K562 (cell line): ENCODE measurements at regions not wholly inside any gene's neighbourhood (a gene's known extent, or its start where the extent isn't known, plus 50 kb on each side); places are given as distances from the start of the nearest gene placed in this dataset.

Experiments
- ATAC-seq: fragments of 200-7000 bp; cut with Tn5 transposase; 3 replicates; pipeline ENCODE4 v1.9.1; 2020; ENCODE audit warnings: moderate library complexity
- BruUV-seq: library from RNA; stranded (reverse); fragments of 400-500 nt; replicated peaks from 2 replicates; lab custom pipeline; 2021; lab: Mats Ljungman, UMichigan
- CTCF ChIA-PET: fragments of 300-600 bp; formaldehyde crosslinking; extraction: SDS; loops from one replicate; lab custom pipeline; 2021; ENCODE audit warnings: low intra/inter-chr PET ratio; lab: Yijun Ruan, JAX
- POLR2A ChIA-PET: fragments of 300-600, 350-650 bp; sonication (Branson Sonifier 250); formaldehyde crosslinking; extraction: SDS; loops from one replicate; lab custom pipeline; 2021; ENCODE audit warnings: antibody characterized with exemption, inconsistent platforms; lab: Yijun Ruan, JAX
- DNase-seq, 4 experiments: peaks; one replicate each; pipeline versions ENCODE4 v3.0.0 to v3.0.0-alpha.2; 2011 to 2018; ENCODE audit warnings: low spot score in 3 of 4, mixed read lengths in 3 of 4; ENCODE audit errors: extremely low read depth in 1 of 4
- FAIRE-seq: peaks from 2 replicates; lab custom pipeline; 2011; peaks lifted over from hg19 to GRCh38; lab: Jason Lieb, UNC
- H2AFZ ChIP-seq: 2 replicates; pipeline ENCODE4 v1.6.0; 2011; ENCODE audit warnings: low read depth, low read length, control low read depth, inconsistent platforms
- H3K27ac ChIP-seq: fragments of 200-600 bp; 3 replicates; pipeline ENCODE4 v1.8.0; 2011; ENCODE audit warnings: low read depth, mild to moderate bottlenecking, control low read depth, inconsistent platforms, low read length, moderate library complexity, mixed read lengths; ENCODE audit errors: extremely low read depth
- H3K27me3 ChIP-seq, 2 experiments: fragments of 300-600 bp in 1 of 2; 2 replicates in 1 of 2; 3 replicates in 1 of 2; pipeline versions ENCODE4 v1.6.0 to v1.8.0; 2011; ENCODE audit warnings: inconsistent platforms in 2 of 2, low read length in 2 of 2, mild to moderate bottlenecking in 1 of 2, mixed read lengths in 1 of 2, moderate library complexity in 1 of 2; ENCODE audit not compliant: control insufficient read depth in 2 of 2, insufficient read depth in 2 of 2
- H3K36me3 ChIP-seq: fragments of 300-600 bp; 3 replicates; pipeline ENCODE4 v1.8.0; 2011; ENCODE audit warnings: mild to moderate bottlenecking, low read length, inconsistent platforms; ENCODE audit not compliant: control insufficient read depth, insufficient read depth
- H3K4me1 ChIP-seq, 2 experiments: fragments of 200-600 bp in 1 of 2; replicated peaks in 1 of 2; 2 replicates in 1 of 2; 3 replicates in 1 of 2; pipeline versions ENCODE4 v1.5.1 to v1.8.0; 2011; ENCODE audit warnings: inconsistent platforms in 2 of 2, low read length in 2 of 2, mild to moderate bottlenecking in 1 of 2, mixed read lengths in 1 of 2, moderate library complexity in 1 of 2; ENCODE audit not compliant: control insufficient read depth in 2 of 2, insufficient read depth in 2 of 2
- H3K4me2 ChIP-seq: 2 replicates; pipeline ENCODE4 v1.6.1; 2011; ENCODE audit warnings: low read length, control low read depth, inconsistent platforms, mixed read lengths; ENCODE audit not compliant: insufficient read depth
- H3K4me3 ChIP-seq: fragments of 200-600 bp; sonication (generic), shearing (Covaris generic); 2 replicates; pipeline ENCODE4 v1.5.1; 2016; ENCODE audit warnings: control low read depth, inconsistent platforms
- H3K79me2 ChIP-seq: fragments of 200-600 bp; 3 replicates; pipeline ENCODE4 v1.8.0; 2011; ENCODE audit warnings: low read length, inconsistent platforms; ENCODE audit not compliant: control insufficient read depth, insufficient read depth
- H3K9ac ChIP-seq, 2 experiments: 2 replicates each; pipeline versions ENCODE4 v1.6.0 to v1.6.1; 2011; ENCODE audit warnings: low read depth in 2 of 2, low read length in 2 of 2, control low read depth in 1 of 2, inconsistent platforms in 1 of 2, mild to moderate bottlenecking in 1 of 2, mixed read lengths in 1 of 2; ENCODE audit not compliant: insufficient read depth in 1 of 2
- H3K9me1 ChIP-seq: one replicate; pipeline ENCODE4 v1.6.0; 2011; ENCODE audit warnings: inconsistent platforms, mild to moderate bottlenecking, low read length, moderate library complexity; ENCODE audit not compliant: control insufficient read depth, insufficient read depth
- H3K9me3 ChIP-seq: replicated peaks from 2 replicates; pipeline ENCODE4 v1.5.1; 2011; ENCODE audit warnings: low read depth, low read length, inconsistent platforms; ENCODE audit not compliant: control insufficient read depth, insufficient read depth
- H4K20me1 ChIP-seq: replicated peaks from 2 replicates; pipeline ENCODE4 v1.6.1; 2011; ENCODE audit warnings: low read length, inconsistent platforms, mixed read lengths; ENCODE audit not compliant: control insufficient read depth, insufficient read depth
- E2F3 ChIP-seq: fragments of 250-450 bp; sonication (Bioruptor Pico); IDR thresholded peaks from 2 replicates; pipeline ENCODE4 v1.4.0; 2020; ENCODE audit warnings: mild to moderate bottlenecking
- FOSL1 ChIP-seq: fragments of 200-800 bp; sonication (Bioruptor generic); conservative IDR thresholded peaks from 2 replicates; pipeline ENCODE4 v1.6.1; 2016; ENCODE audit warnings: missing genetic modification characterization, missing compliant biosample characterization
- HDAC6 ChIP-seq: IDR thresholded peaks from 2 replicates; pipeline ENCODE4 v1.6.1; 2012; ENCODE audit warnings: low read depth, mild to moderate bottlenecking, control low read depth, inconsistent platforms, low read length, moderate library complexity
- TCF3 ChIP-seq: sonication (generic); formaldehyde crosslinking; IDR thresholded peaks from 2 replicates; pipeline ENCODE4 v1.4.0; 2020; ENCODE audit warnings: mild to moderate bottlenecking, missing genetic modification reagents
- WGBS: fragments of 100-300 bp; shearing (Covaris generic); methylation state at CpG from one replicate; pipeline ENCODE4 v1.1.6; 2016; ENCODE audit warnings: low coverage, mixed read lengths; ENCODE audit not compliant: insufficient coverage; ENCODE audit errors: missing lambda C conversion rate; 5-methylcytosine and 5-hydroxymethylcytosine counted together
- in situ Hi-C: fragments of 300-500 bp; cut with MboI; formaldehyde crosslinking; loops from 4 replicates; pipeline ENCODE4 v1.15.0; 2018; ENCODE audit warnings: inconsistent platforms, mixed read lengths
- intact Hi-C: fragments of 100-400 bp; cut with micrococcal nuclease; formaldehyde crosslinking; loops from 2 replicates; pipeline ENCODE4 v1.14.2; 2022
- TF ChIP-seq, protein P1 (sequence below): fragments of 250-450 bp; sonication (Bioruptor Pico); IDR thresholded peaks from 2 replicates; pipeline ENCODE4 v1.4.0; 2020; ENCODE audit warnings: mild to moderate bottlenecking, moderate library complexity
- TF ChIP-seq, protein P2 (sequence below): fragments of 250-450 bp; sonication (Bioruptor Pico); IDR thresholded peaks from 2 replicates; pipeline ENCODE4 v1.5.0; 2021

DNA sequence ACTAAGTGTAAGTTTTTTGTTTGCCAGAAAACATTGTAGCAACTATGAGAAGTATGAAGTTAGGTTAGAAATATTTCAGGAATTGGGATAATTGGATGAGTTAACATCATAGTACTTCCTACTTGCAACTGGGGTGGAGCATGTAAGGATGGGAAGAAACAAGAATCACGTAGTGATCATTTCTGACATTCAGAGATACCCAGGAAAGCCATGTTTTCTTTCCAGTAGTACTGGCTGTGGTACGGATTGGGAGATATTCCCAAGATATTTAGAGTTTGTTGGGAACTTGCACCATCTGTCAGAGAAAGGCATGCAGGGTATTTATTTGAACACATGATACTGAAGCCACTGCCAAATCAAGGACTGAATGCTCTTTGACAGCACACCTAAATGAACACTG lies 87.6 kb upstream of the SLC4A4 start (continued):
- TF ChIP-seq, protein P1, sequence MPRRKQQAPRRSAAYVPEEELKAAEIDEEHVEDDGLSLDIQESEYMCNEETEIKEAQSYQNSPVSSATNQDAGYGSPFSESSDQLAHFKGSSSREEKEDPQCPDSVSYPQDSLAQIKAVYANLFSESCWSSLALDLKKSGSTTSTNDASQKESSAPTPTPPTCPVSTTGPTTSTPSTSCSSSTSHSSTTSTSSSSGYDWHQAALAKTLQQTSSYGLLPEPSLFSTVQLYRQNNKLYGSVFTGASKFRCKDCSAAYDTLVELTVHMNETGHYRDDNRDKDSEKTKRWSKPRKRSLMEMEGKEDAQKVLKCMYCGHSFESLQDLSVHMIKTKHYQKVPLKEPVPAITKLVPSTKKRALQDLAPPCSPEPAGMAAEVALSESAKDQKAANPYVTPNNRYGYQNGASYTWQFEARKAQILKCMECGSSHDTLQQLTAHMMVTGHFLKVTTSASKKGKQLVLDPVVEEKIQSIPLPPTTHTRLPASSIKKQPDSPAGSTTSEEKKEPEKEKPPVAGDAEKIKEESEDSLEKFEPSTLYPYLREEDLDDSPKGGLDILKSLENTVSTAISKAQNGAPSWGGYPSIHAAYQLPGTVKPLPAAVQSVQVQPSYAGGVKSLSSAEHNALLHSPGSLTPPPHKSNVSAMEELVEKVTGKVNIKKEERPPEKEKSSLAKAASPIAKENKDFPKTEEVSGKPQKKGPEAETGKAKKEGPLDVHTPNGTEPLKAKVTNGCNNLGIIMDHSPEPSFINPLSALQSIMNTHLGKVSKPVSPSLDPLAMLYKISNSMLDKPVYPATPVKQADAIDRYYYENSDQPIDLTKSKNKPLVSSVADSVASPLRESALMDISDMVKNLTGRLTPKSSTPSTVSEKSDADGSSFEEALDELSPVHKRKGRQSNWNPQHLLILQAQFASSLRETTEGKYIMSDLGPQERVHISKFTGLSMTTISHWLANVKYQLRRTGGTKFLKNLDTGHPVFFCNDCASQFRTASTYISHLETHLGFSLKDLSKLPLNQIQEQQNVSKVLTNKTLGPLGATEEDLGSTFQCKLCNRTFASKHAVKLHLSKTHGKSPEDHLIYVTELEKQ (CRISPR knock-in tag) = no peak
- no peak for TF ChIP-seq TCF3

DNA sequence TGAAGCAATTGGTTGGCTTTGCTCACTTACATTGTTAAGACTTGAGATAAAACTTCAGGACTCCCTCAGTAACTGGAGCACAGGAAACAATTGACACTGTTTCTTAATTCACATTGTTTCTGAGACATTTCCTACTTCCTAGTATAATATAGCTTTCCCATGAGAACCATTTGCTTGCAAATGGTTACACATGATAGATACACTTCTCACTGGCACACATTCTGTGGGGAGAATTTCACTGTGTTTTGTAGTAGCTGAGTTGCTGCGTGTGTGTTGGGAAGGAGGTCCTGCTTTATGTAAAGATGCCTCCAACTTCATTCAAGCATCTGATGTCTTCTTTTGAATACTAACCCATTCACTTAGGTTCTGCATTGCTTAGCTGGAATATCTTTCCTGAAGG lies 85.3 kb upstream of the SLC4A4 start:
- Histone ChIP-seq H3K4me3 (no peak overlapping the region), H2AFZ (no peak overlapping the region), H3K79me2 (no peaks in the 10 kb centered on the region), H3K9me1 (no peaks in the 10 kb centered on the region), H4K20me1 (no peaks in the 10 kb centered on the region), H3K9ac (no peak overlapping the region), H3K36me3 (no peaks in the 10 kb centered on the region), H3K4me1 (no peaks in the 10 kb centered on the region), H3K4me2 (no peak overlapping the region), H3K27me3 (no peaks in the 10 kb centered on the region), H3K27ac (no peak overlapping the region), H3K9me3 (no peaks in the 10 kb centered on the region)
- DNase-seq (no peak), ATAC-seq (no peak), FAIRE-seq (no peak)
- intact Hi-C loops (no loop called here), in situ Hi-C loops (loop anchor here (25.0 kb wide), 1 partner anchor 459 kb away; no protein-coding TSS in a partner anchor)
- TF ChIP-seq, protein P2, sequence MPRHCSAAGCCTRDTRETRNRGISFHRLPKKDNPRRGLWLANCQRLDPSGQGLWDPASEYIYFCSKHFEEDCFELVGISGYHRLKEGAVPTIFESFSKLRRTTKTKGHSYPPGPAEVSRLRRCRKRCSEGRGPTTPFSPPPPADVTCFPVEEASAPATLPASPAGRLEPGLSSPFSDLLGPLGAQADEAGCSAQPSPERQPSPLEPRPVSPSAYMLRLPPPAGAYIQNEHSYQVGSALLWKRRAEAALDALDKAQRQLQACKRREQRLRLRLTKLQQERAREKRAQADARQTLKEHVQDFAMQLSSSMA (CRISPR knock-in tag) = no peak
- TF ChIP-seq HDAC6 (no peak), E2F3 (CRISPR knock-in tag) (no peak), FOSL1 (tag) (no peak)
- BruUV-seq = no TSS peak
- CTCF ChIA-PET = no interaction called here
- 0% methylated on average over 1 of the region's 1 CpG for WGBS
- POLR2A ChIA-PET = no interaction called here
